Left kidney (tissue), 1 donor: ENCODE measurements at regions not wholly inside any gene's neighbourhood (a gene's known extent, or its start where the extent isn't known, plus 50 kb on each side); places are given as distances from the start of the nearest gene placed in this dataset.
"Not testable (repeated sequence)": the region's sequence is repeated elsewhere in the genome, so short reads cannot be mapped to it uniquely, and the experiment has no call there.

Experiments
- DNase-seq: peaks from one replicate; pipeline ENCODE4 v3.0.0-alpha.2; 2013

DNA sequence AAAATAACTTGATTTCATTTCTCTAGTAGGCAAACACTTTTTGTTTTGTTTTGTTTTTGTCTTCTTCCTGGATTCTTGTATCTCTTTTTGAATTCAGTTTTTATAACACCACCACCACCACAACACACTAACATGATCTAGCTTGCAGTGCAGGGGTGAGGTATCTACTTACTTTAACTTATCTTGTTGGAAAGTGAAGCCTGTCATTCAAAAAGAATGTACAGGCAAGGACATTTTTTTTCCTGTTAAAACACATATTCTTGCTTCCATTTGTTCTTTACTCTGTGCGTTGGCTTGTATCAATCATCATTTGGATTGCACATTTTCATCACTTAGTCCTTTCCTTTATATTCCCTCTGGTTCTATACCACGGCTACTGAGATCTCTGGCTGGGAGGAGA lies 824.2 kb downstream of the PLCL1 start:
- DNase-seq, result no peak

DNA sequence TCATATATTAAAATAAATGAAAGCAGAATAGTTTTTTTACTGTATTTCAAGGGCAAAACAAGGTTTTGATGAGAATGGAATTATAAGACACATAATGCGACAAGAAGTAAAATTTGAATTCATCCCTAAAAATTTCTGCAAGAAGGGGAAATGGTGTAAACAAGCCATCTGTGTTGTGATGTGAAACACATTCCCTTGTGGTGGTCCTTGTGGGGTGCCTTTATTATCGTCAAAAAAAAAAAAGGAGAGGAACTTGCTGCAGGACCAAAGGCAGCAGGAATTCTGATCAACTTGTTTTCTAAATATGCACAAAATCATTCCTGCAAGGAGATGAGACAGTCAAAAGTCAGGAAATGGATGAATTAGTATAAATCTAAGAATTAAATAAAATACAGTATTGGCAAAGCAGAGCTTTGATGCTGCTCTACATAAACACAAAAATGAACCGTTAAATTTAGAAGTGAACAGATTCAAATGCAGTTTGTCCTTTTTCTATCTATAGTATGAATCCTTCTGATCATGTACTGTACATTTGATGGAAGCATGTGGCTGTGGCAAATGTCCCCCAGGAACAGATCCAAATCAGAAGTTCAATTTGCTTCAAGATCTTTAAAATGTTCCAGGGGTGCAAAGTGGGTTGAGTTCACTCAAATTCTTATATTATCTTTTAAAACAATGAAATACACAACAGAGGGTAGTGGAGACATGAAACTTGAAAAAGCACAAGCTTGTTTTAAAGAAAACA lies 818.8 kb downstream of the PLCL1 start:
- no peak for DNase-seq

DNA sequence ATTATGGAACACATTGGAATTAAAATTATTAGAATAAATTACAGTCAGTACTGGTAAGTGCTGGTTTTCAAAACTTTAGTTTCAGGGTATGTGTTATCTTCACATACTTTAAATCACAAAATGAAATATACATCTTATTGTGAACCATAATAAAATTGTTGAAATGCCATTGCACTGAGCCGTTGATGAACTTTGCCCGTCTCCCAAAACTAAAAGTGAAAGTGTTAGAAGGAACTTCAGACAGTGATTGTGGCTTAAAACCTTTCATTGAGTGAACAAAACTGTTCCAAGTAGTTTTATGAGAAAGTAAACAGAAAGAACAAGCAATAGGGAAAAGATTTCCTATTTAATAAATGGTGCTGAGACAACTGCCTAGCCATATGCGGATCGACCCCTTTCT lies 811.6 kb downstream of the PLCL1 start:
- DNase-seq, result no peak

DNA sequence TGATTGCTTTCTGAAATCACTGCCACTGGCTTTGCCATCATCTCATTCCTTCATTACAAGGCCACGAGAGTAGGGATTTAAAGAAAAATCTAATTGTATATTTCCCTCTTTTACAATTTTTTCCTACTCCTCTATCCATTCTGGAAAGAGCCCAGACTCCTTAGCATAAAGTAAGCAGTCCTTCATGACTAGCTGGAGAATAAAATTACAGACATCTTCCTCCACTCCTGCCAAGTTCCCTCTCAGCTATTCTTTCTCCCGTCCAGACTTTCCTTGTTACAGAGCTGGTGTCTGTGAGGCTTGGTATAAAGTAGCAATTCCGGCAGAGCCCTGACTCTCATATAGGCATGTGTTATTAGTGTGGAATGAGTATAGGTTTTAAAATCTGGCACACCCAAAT lies 806.8 kb downstream of the PLCL1 start:
- DNase-seq, result no peak

DNA sequence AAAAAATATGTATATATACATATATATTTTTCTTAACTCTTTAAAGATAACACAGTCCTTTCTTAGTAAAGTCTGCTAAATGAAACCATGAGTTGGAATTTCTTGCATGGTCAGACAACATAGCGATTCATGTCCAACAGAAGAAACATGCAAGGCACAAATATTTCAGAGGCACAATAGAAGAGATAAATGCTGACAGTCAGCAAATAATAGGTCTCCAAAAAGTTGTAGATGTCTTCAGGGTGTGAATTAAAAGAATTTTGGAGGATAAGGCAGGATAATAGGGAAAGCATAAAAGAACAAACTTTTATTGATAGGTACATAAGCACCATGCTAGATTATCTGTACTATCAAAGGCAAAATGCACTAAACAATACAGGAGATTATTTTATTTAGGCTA lies 800.2 kb downstream of the PLCL1 start:
- DNase-seq, result no peak

DNA sequence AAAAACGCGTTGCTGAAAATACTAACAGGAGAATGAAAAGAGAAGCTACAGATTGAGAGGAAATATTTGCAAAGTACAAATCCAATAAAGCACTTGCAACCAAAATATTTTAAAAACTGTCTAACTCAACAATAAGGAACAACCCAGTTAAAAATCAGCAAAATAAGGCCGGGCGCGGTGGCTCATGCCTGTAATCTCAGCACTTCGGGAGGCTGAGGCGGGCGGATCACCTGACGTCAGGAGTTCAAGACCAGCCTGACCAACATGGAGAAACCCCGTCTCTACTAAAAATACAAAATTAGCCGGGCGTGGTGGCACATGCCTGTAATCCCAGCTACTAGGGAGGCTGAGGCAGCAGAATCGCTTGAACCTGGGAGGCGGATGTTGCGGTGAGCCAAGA lies 798.6 kb downstream of the PLCL1 start:
- DNase-seq, result not testable (repeated sequence)

GRCh38 chr2:198597648-198598047 lies 793.3 kb downstream of the PLCL1 start:
- no peak for DNase-seq

DNA sequence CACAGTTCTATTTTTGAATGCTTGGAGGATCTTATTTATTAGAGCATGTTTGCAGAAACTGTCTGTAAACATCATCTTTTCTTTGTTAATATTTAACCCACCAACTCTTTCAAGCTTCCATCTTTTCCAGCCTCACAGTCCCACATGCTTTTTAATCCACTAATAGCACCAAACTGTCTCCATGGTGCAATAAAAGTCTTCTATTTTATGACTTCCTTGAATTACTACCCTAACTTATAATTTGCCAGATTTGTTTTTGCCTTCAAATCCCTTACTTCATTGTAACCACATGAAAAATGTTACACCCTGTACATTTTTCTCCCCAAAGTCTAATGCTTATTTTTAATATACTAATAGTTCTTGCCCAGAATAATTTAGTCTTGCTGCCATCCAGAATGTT lies 792.6 kb downstream of the PLCL1 start:
- no peak for DNase-seq

GRCh38 chr2:198595721-198596120 lies 791.3 kb downstream of the PLCL1 start:
- DNase-seq, result no peak

GRCh38 chr2:198591586-198591985 lies 787.2 kb downstream of the PLCL1 start:
- DNase-seq, result no peak

GRCh38 chr2:198587741-198588140 lies 783.3 kb downstream of the PLCL1 start:
- DNase-seq, result no peak

GRCh38 chr2:198587240-198587639 lies 782.8 kb downstream of the PLCL1 start:
- no peak for DNase-seq

GRCh38 chr2:198571393-198571792 lies 767.0 kb downstream of the PLCL1 start:
- DNase-seq, result peak; percentile 18

- DNase-seq, result no peak
Measured at GRCh38 chr2:198558176-198558575, 753.8 kb downstream of the PLCL1 start.

GRCh38 chr2:198546122-198546521 lies 741.7 kb downstream of the PLCL1 start:
- no peak for DNase-seq

DNA sequence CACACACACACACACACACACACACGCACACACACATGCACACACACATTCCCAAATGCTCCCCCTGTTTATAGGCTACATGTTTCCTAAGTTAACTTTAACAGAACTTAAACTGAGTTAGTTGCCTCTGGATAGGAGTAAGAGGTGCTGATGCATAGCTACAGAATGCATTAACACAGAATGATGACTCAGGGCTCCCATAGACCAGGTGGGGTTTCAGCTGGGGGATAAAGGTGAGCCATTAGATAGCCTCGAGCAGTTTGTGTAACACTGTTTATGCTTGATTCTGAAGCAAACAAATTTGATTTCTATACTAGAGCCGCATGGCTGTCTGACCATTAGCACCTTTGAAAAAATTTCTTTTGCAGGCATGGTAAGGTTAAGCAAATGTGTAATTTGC lies 741.0 kb downstream of the PLCL1 start:
- no peak for DNase-seq

- DNase-seq, result no peak
Measured at GRCh38 chr2:198544461-198544860, 740.1 kb downstream of the PLCL1 start.

GRCh38 chr2:198534756-198535155 lies 730.4 kb downstream of the PLCL1 start:
- no peak for DNase-seq

DNA sequence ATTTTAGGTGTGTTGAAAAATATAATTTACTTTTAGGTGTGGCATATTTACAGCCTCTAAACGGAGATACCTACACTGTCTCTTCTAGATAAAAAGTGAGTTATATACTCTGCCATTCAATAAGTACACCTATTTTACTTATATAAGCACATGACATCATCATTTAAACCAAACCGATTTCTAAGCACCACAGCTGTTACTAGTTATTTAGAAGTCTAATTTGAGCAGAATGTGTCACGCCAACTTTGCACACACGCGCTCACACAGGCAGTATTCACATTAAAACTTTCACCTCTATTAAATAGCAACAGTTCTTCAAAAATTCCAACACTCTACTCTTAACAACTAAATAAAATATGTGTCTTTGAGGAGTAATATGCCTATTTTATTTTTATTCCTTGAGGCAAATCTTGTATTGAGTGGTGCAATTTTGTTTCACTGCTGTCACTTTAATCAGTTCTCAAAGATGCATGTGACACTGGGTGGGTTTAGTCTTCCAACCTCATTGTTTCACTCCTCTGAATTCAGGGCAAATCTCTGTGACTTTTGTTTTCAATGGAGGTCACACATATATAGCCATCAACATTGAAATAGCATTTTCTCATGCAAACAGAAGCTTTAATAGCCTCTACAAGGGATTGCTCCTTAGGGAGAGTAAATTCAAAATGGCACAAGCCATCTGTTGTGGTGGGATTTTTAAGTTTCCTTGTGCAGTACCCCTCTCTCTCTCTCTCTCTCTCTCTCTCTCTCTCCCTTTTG lies 721.0 kb downstream of the PLCL1 start:
- no peak for DNase-seq

DNA sequence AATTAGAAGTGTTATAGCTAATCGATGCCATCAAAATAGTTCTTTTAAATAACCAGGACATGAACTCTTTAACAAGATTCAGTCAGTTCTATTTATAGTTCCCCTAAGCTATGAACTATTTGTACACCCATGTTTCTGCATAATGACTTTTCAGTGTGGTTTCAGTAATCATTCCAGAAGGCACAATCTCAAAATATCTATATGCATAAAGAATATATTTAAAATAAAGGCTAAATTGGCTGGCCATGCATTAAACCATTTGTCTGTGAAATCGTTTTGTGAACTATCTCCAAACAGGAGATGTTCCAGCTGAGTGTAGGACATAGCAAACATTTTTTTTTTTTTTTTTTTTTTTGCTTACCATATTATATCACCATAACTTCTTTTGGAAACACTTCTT lies 719.3 kb downstream of the PLCL1 start:
- no peak for DNase-seq

GRCh38 chr2:198518935-198519334 lies 714.5 kb downstream of the PLCL1 start:
- DNase-seq, result no peak

DNA sequence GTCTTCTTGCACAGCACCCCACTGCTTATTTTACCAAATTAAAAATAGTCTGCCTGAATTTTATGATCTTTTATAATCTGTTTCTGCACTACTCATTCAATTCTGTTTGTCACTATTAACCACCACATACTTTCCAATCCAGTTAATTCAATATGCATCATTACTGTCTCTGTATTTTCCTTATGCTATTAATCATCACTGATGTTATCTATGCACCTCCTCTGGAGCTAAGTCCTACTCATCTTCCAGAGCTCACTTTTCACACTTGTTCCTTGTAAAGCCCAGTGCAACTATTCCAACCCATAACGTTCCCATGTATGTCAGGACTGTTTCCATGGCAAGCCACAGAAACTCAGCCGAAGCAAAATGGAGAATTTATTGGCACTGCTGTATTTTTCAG lies 713.6 kb downstream of the PLCL1 start:
- no peak for DNase-seq

DNA sequence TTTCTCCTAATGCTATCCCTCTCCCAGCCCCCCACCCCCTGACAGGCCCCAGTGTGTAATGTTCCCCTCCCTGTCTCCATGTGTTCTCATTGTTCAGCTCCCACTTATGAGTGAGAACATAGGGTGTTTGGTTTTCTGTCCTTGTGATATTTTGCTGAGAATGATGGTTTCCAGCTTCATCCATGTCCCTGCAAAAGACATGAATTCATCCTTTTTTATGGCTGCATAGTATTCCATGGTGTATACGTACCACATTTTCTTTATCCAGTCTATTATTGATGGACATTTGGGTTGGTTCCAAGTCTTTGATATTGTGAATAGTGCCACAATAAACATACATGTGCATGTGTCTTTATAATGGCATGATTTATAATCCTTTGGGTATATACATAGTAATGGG lies 704.2 kb downstream of the PLCL1 start:
- not testable (repeated sequence) for DNase-seq

DNA sequence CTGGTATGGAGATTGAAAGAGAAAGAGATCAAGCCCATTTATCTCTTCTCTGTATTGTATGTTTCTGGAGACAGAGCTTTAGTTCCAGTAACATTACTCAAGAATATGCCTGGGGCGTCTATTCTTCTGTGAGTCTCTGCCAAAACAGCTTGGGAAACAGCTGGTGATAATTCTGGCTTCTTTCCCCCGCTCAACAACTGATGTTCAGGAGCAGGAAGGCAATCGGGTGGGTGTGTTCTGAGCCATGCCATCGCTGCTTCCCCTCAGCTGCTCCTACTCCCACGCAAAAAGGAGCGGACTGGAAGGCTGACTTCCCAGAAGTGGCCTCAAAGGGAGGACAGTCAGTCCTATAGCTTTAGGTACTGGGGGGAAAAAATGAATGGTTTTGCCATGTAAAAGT lies 695.1 kb downstream of the PLCL1 start:
- DNase-seq, result no peak
